ENCODE measurements at regions not wholly inside any gene's neighbourhood (a gene's known extent, or its start where the extent isn't known, plus 50 kb on each side); places are given as distances from the start of the nearest gene placed in this dataset.

DNA sequence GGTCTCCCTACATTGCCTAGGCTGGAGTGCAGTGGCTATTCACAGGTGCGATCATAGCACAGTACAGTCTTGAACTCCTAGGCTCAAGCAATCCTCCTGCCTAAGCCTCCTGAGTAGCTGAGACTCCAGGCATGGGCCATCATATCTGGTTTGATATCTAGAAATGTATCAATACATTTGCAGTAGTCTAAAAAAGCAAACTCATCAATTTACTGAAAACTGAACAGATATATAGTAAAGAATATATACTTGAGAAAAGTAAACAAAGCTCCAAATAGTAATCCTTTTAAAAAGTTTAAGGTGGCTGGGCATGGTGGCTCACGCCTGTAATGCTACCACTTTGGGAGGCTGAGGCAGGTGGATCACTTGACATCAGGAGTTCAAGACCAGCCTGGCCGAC is 57.1 kb upstream of the KMT2C start:
- TF ChIP-seq, protein P1, sequence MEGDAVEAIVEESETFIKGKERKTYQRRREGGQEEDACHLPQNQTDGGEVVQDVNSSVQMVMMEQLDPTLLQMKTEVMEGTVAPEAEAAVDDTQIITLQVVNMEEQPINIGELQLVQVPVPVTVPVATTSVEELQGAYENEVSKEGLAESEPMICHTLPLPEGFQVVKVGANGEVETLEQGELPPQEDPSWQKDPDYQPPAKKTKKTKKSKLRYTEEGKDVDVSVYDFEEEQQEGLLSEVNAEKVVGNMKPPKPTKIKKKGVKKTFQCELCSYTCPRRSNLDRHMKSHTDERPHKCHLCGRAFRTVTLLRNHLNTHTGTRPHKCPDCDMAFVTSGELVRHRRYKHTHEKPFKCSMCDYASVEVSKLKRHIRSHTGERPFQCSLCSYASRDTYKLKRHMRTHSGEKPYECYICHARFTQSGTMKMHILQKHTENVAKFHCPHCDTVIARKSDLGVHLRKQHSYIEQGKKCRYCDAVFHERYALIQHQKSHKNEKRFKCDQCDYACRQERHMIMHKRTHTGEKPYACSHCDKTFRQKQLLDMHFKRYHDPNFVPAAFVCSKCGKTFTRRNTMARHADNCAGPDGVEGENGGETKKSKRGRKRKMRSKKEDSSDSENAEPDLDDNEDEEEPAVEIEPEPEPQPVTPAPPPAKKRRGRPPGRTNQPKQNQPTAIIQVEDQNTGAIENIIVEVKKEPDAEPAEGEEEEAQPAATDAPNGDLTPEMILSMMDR (IDR thresholded peaks at IDR 0.05; ENCODE audit: borderline replicate concordance, extremely low read depth, low read length, poor library complexity, severe bottlenecking) = no peak
- TF ChIP-seq EZH2 (IDR thresholded peaks at IDR 0.05; ENCODE audit: borderline replicate concordance, low read depth, low read length, severe bottlenecking) = no peak
